NCI-H146 (cell line): ENCODE measurements at regions not wholly inside any gene's neighbourhood (a gene's known extent, or its start where the extent isn't known, plus 50 kb on each side); places are given as distances from the start of the nearest gene placed in this dataset.
A peak's percentile ranks its signal among the peaks of the same experiment; 100 is the strongest.
"Not testable (repeated sequence)": the region's sequence is repeated elsewhere in the genome, so short reads cannot be mapped to it uniquely, and the experiment has no call there.

Source experiments
- DNase-seq: peaks from one replicate; lab custom pipeline; 2025; lab: John Stamatoyannopoulos, UW

- DNase-seq = no peak
Observed at GRCh38 chr6:114648847-114649246, 306.0 kb upstream of the HS3ST5 start.

GRCh38 chr6:114638341-114638740, 295.5 kb upstream of the HS3ST5 start:
- DNase-seq = no peak

GRCh38 chr6:114634016-114634415, 291.2 kb upstream of the HS3ST5 start:
- no peak for DNase-seq

- DNase-seq = not testable (repeated sequence)
Observed at GRCh38 chr6:114626226-114626625, 283.4 kb upstream of the HS3ST5 start.

GRCh38 chr6:114619621-114620200, 276.9 kb upstream of the HS3ST5 start:
- DNase-seq = no peak

- DNase-seq = no peak
Observed at GRCh38 chr6:114611696-114612095, 268.9 kb upstream of the HS3ST5 start.

- DNase-seq = no peak
Observed at GRCh38 chr6:114608091-114608490, 265.3 kb upstream of the HS3ST5 start.

- DNase-seq = no peak
Observed at GRCh38 chr6:114605656-114606055, 262.8 kb upstream of the HS3ST5 start.

- DNase-seq = no peak
Observed at GRCh38 chr6:114600381-114600780, 257.6 kb upstream of the HS3ST5 start.

GRCh38 chr6:114595591-114595990, 252.8 kb upstream of the HS3ST5 start:
- DNase-seq = no peak

- no peak for DNase-seq
Observed at GRCh38 chr6:114595186-114595585, 252.4 kb upstream of the HS3ST5 start.

GRCh38 chr6:114592506-114592905, 249.7 kb upstream of the HS3ST5 start:
- DNase-seq = no peak

- DNase-seq = no peak
Observed at GRCh38 chr6:114588726-114589125, 245.9 kb upstream of the HS3ST5 start.

- no peak for DNase-seq
Observed at GRCh38 chr6:114586298-114586697, 243.5 kb upstream of the HS3ST5 start.

GRCh38 chr6:114581293-114581692, 238.5 kb upstream of the HS3ST5 start:
- DNase-seq = no peak

GRCh38 chr6:114580882-114581281, 238.1 kb upstream of the HS3ST5 start:
- no peak for DNase-seq

- DNase-seq = no peak
Observed at GRCh38 chr6:114579486-114579885, 236.7 kb upstream of the HS3ST5 start.

- DNase-seq = no peak
Observed at GRCh38 chr6:114577109-114577508, 234.3 kb upstream of the HS3ST5 start.

GRCh38 chr6:114576330-114576729, 233.5 kb upstream of the HS3ST5 start:
- DNase-seq = no peak

- no peak for DNase-seq
Observed at GRCh38 chr6:114569669-114570068, 226.8 kb upstream of the HS3ST5 start.

- DNase-seq = no peak
Observed at GRCh38 chr6:114564302-114564933, 221.6 kb upstream of the HS3ST5 start.

- peak; percentile 29 for DNase-seq
Observed at GRCh38 chr6:114559419-114559818, 216.6 kb upstream of the HS3ST5 start.

GRCh38 chr6:114558153-114558552, 215.3 kb upstream of the HS3ST5 start:
- no peak for DNase-seq

GRCh38 chr6:114556846-114557488, 214.1 kb upstream of the HS3ST5 start:
- no peak for DNase-seq
